ENCODE measurements at regions not wholly inside any gene's neighbourhood (a gene's known extent, or its start where the extent isn't known, plus 50 kb on each side); places are given as distances from the start of the nearest gene placed in this dataset.

GRCh38 chr12:84375449-84376170 lies 537.0 kb downstream of the SLC6A15 start:
- DNase-seq: no peak

GRCh38 chr12:84362552-84362897 lies 550.1 kb downstream of the SLC6A15 start:
- DNase-seq: no peak

DNA sequence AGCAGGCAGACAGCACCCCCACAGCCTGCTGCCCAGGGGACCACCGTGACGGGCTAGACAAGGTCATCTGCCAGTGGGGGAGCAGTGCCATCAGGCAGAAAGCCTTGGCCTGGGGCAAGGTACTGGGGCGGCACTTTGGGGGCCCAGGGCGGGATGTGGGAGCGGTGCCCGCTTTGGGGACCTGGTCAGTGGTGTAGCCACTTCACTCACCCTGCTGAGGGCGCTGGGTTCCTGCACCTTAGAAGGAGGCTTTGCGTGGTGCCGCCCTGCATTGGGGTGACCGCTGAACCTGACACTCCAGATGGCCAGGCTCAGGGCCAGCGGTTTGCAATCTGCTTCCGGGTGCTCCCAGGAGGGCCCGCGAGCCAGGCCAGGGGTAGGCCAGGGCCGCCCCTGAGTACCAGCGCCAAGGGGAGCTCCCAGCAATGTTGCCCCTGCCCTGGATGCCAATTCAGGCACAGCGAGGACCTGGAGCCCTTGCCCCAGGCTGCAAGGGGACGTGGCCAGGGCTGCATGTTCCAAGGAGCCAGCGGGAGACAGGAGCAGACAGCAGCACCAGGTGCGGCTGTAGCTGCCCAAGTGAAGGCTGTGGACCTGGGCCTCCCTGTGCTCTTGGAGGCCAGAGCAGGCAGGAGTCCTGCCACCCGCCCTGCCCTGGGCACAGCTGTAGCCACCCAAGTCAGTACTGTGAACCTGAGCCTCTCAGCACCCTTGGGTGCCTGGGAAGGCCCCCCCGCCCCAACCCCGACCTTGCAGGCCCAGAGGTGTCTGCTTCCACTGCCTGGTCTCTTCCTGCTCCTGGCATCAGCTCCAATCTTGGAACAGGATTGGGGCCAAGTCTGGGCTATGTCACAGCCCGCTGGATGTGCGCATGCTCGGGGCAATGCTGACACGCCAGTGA lies 550.7 kb downstream of the SLC6A15 start:
- DNase-seq: no peak

- no peak for DNase-seq
These were observed 555.3 kb downstream of the SLC6A15 start for GRCh38 chr12:84357314-84357713.

DNA sequence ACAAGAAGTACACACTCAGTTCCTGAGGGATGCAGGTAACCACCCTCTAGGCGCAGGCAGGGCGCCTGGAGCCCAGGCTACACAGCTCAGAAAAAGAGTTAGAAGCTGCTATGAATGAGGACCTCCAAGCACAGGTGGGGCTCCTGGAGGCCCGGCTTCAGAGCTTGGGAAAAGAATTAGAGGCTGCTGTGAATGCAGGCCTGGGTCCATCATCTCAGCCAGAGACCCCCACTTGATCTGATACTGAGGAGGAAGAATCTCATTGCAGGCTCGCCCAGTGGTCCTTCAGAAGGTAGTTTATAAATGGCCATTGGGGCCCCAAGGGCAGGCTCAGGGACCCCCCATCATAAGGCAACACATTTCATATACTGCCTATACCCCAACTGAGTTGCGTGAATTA lies 556.4 kb downstream of the SLC6A15 start:
- no peak for DNase-seq

GRCh38 chr12:84355561-84355960 lies 557.0 kb downstream of the SLC6A15 start:
- DNase-seq: no peak

DNA sequence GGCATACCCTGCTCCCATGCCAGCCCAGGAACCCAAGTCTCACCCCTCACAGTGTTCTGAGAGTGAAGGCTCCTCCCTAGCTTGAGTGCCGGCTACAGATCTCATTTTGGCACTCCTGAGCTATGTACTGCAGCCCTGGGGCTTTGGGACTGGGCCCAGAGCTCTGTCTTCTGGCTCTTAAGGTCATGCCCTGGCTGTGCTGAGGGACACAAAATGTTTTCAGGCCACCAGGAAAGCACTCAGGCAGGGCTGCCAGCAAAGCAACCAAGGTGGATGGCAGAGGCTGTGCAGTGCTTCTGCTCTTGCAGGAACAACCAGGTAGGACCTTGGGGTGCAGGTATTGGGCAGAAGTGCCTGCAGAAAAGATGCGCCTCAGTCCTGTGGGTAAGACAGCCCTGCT lies 564.0 kb downstream of the SLC6A15 start:
- DNase-seq: no peak

DNA sequence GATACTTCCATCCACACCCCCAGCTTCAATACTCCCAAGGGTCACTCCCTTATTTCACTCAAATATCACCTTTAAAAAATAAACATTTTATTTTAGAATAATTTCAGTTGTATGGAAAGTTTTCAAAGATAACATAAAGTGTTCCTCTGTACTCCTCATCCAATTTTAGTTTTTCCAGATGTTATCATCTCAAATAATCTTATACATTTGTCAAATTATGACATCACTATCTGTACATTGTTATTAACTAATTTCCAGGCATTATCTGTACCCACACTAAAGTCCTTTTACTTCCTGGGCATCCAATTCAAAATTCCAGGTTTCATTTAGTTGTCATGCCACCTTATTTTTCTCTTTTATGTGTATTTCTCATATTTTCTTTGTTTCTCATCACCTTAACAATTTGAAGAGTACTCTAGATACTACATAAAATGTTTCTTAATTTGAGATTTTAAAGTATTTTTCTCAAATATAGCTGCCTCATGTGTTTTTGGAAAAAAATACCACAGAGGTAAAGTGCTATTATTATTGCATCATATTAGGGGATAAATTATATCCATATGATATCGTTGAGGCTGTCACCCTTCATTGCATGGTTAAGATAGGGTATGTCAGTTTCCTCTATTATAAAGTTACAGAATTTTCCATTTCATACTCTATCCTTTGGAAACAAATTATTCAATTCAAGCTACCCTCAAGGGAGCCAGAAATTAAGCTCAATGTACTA lies 571.0 kb downstream of the SLC6A15 start:
- DNase-seq: no peak

GRCh38 chr12:84336231-84336630 lies 576.4 kb downstream of the SLC6A15 start:
- DNase-seq: no peak

DNA sequence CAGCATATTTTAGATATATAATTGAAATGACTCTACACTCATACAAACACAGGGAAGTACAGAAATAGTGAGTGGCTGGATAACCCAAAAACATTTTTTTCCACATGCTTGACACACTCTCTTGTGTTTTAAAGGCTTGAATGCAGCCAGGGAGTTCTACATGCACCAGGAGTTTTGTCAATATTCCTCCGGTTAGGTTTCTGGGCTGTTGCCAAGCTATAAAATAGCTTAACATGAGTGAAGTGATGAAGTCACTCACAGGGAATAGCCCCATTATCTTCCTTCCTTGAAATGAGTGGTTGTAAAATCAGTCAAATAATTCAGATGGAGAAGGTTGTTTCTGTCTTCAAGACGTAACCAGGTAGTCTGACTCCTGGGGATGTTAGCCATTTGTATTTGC lies 582.7 kb downstream of the SLC6A15 start:
- no peak for DNase-seq

- no peak for DNase-seq
These were observed 596.7 kb downstream of the SLC6A15 start for GRCh38 chr12:84315926-84316325.

- no peak for DNase-seq
These were observed 599.3 kb downstream of the SLC6A15 start for GRCh38 chr12:84313323-84313675.

DNA sequence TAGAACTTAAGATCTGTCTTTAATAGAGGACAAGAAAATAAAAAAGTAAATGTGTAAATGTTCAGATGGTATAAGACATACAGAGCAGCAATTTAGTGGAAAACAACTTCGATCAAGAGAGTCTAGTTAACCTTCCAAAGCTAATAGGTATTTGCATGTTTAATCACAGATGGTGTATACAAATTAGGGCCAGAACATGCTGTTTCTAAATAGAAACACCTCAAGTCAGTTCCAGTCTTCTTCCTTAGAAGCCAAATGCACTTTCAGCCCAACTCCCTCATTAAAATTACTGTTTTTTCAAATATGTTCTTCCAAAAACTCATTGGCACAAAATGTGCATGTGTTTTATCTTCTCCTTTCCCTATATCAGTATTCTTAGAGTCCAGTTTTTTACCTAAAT lies 604.4 kb downstream of the SLC6A15 start:
- DNase-seq: no peak

DNA sequence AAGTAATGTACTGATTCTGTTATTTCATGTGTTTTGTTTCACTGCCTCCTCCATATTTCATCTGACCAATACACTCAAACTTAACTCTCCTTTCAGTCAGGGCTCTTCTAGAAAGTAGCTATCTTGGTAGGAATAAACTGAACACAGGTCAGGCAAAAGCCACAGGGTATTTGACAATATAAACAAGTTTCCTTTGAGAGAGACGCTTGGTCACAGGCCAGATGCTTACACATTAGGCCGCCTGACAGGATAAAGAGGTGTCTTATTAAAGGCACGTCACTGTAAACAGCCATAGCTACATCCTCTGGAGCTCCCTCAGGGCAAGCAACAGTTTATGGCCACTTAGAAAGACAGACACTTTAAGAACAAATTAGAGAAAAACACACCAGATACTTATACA lies 607.5 kb downstream of the SLC6A15 start:
- DNase-seq: no peak

- DNase-seq: no peak
These were observed 618.4 kb downstream of the SLC6A15 start for GRCh38 chr12:84294246-84294645.

- DNase-seq: no peak
These were observed 622.4 kb downstream of the SLC6A15 start for GRCh38 chr12:84290168-84290567.

- DNase-seq: no peak
These were observed 634.6 kb downstream of the SLC6A15 start for GRCh38 chr12:84277986-84278385.

DNA sequence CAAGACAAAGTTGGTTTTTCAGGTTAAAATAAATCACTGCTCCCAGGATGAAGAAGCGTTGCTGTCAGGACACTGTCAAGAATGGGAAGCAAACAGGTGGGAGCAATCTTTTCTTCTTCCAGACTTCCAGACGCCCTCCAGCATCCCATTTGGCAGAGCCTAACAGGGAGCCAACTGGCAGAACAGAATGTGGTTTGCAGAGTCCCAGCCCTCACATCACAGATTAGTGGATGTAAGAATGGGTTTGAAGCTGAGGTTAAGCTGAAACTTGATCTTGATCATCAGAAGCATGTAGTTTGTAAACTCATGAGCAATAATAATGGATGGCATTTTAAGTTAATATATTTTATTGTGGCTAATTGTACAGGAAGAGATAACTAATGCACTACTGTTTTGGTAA lies 636.4 kb downstream of the SLC6A15 start:
- DNase-seq: no peak

- DNase-seq: no peak
These were observed 640.3 kb downstream of the SLC6A15 start for GRCh38 chr12:84272324-84272723.

DNA sequence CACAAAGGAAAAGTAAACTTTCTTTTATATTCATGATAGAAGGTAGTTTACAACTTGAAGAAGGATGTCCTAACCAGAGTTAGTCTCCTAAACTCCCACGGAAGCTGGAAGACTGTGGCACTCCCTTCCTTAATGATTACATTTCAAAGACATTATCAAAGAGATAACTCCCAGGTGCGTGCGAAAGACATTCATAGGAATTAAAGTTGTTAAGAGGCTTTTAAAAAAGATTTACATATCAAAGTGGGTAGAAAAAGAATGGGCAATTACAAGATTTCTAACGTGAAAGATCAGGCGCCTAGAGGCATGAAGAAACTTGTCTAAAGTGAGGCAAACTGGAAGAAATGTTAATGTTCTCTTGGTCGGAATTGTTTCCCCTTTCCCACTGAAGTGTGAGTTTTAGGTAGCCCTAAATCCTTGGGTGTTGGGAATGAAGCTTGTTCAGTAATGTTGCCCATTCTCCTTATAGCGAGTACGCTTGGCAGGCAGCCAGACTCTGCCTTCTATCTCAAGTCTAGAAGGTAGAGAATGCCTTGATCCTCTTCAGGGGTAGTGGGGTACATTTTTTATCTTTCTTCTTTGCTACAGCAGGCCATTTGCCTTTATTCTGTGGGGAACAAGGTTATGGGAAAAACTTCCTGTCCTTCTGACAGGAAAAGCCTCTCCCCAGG lies 642.0 kb downstream of the SLC6A15 start:
- DNase-seq: no peak

GRCh38 chr12:84247931-84248330 lies 664.7 kb downstream of the SLC6A15 start:
- no peak for DNase-seq

GRCh38 chr12:84243686-84244085 lies 668.9 kb downstream of the SLC6A15 start:
- DNase-seq: no peak

DNA sequence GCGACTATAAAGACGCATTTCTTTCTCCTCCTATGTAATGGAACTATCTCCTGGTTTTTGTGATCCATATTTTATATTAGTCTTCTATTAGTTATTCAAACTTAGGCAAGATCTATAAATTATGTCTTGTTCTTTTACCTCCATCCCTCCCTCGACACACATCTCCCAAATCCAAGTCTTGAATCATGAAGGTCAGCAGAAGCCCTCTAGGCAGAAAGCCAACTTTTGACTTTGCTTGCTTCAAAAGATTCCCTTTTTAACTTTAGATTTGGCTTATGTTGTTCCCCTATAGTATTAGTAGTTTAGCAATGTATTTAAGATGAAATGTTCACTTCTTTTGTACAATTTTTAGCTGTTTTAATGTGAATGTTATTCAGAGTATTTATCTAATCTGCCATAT lies 689.8 kb downstream of the SLC6A15 start:
- no peak for DNase-seq

All from suppressor macrophage (primary cell).